GM12873 (cell line): ENCODE measurements at regions not wholly inside any gene's neighbourhood (a gene's known extent, or its start where the extent isn't known, plus 50 kb on each side); places are given as distances from the start of the nearest gene placed in this dataset.

Source experiments
- CTCF ChIP-seq: IDR thresholded peaks from 2 replicates; pipeline ENCODE4 v1.5.1; 2012; ENCODE audit warnings: low read depth, mild to moderate bottlenecking, moderate library complexity, low read length, control low read depth; ENCODE audit not compliant: insufficient read depth; ENCODE audit errors: missing control alignments

- no peak for TF ChIP-seq CTCF
These were observed 239.3 kb downstream of the NPHP4 start for GRCh38 chr1:5752746-5753548.

DNA sequence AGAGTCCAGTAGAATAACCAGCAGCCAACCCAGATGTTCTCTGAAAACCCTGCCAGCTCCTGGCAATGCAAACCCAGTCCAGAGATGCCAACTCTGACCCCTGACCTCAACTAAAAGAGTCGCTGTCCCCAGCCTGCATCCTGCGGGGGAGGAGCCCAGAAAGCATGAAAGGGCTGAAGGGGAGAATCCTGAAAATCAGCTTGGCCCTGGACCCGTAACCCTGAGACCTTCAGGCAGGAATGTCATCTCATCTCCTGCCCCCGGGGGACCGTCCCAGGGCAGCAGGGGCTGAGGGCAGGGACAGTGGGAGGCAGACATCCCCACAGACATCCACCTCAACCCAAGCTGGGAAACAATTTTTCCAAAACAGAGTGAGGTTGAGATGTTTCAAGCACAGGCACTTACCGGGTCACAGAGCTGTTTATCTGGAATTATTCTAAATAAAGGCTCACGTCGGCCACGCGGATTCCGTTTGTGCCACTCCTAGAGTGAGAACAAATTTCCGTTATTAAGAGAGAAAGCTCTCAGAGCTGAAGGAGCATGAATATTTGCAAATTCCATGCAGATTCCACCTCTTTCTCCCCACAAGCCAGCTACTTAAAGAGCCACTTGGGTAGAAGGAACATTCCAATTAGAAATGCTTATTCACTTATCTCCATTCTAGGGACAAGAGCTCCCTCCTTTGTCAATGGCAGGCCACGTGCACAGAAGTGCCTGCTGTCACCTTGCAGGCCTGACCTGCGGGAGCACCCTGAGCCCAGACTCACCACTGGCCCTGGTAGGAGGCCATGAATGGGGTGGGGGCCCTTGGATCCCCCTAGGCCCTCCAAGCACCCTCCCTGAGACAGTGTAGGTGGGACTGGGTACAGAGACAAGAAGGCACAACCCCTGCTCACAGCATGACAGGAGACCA, 240.1 kb downstream of the NPHP4 start:
- TF ChIP-seq CTCF, result no peak

DNA sequence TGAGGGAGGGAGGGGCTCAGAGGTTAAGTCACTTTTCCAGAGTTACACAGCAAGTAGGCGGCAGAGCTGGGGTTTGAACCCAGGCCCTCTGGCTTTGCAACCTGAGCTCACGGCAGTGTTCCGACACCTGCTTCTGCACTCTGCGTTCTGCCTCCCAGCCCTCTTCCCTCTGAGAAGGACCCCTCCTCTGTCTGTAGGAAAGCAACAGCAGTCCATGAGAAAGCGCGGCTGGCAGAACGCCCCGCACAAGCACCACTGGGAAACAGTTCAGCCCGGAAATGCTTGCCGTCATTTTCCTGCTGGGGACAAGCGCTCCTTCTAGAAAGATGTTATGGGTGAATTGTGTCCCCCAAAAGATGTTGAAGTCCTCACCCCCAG, 241.1 kb downstream of the NPHP4 start:
- TF ChIP-seq CTCF, result no peak

- no peak for TF ChIP-seq CTCF
These were observed 241.8 kb downstream of the NPHP4 start for GRCh38 chr1:5750186-5751162.

GRCh38 chr1:5748286-5749225, 243.7 kb downstream of the NPHP4 start:
- TF ChIP-seq CTCF, result no peak

GRCh38 chr1:5747426-5748285, 244.6 kb downstream of the NPHP4 start:
- no peak for TF ChIP-seq CTCF
